ENCODE measurements at regions not wholly inside any gene's neighbourhood (a gene's known extent, or its start where the extent isn't known, plus 50 kb on each side); places are given as distances from the start of the nearest gene placed in this dataset.

- TF ChIP-seq CTCF (IDR thresholded peaks at IDR 0.05): no peak
- TF ChIP-seq POLR2A (IDR thresholded peaks at IDR 0.05): no peak
These were observed 65.9 kb upstream of the ARHGAP5 start for GRCh38 chr14:32011225-32011624.
